ENCODE measurements at regions not wholly inside any gene's neighbourhood (a gene's known extent, or its start where the extent isn't known, plus 50 kb on each side); places are given as distances from the start of the nearest gene placed in this dataset.
"Not testable (repeated sequence)": the region's sequence is repeated elsewhere in the genome, so short reads cannot be mapped to it uniquely, and the experiment has no call there.

- no peak for DNase-seq (ENCODE audit: low read depth)
- no peak overlapping the region for H3K4me3 ChIP-seq (ENCODE audit: low read depth, low read length)
- in situ Hi-C loops (cut with HindIII; ENCODE audit: low sequenced_read_pairs), result no loop called here
- TF ChIP-seq CTCF (IDR thresholded peaks at IDR 0.05; ENCODE audit: low read depth, low read length, missing control alignments), result no peak
These were observed 781.1 kb upstream of the CITED2 start for GRCh38 chr6:140155451-140156126.

GRCh38 chr6:140153703-140154102 lies 779.3 kb upstream of the CITED2 start:
- TF ChIP-seq CTCF (IDR thresholded peaks at IDR 0.05; ENCODE audit: low read depth, low read length, missing control alignments), result no peak
- in situ Hi-C loops (cut with HindIII; ENCODE audit: low sequenced_read_pairs), result no loop called here
- no peak for DNase-seq (ENCODE audit: low read depth)
- H3K4me3 ChIP-seq (ENCODE audit: low read depth, low read length), result no peak overlapping the region

- DNase-seq (ENCODE audit: low read depth); in situ Hi-C loops (cut with HindIII; ENCODE audit: low sequenced_read_pairs); H3K4me3 ChIP-seq (ENCODE audit: low read depth, low read length): not testable (repeated sequence)
These were observed 773.7 kb upstream of the CITED2 start for GRCh38 chr6:140147825-140148814.

GRCh38 chr6:140140891-140141290 lies 766.4 kb upstream of the CITED2 start:
- no peak for DNase-seq (ENCODE audit: low read depth)
- TF ChIP-seq CTCF (IDR thresholded peaks at IDR 0.05; ENCODE audit: low read depth, low read length, missing control alignments), result no peak
- in situ Hi-C loops (cut with HindIII; ENCODE audit: low sequenced_read_pairs), result no loop called here
- no peak overlapping the region for H3K4me3 ChIP-seq (ENCODE audit: low read depth, low read length)

- H3K4me3 ChIP-seq (ENCODE audit: low read depth, low read length), result no peak overlapping the region
- in situ Hi-C loops (cut with HindIII; ENCODE audit: low sequenced_read_pairs), result no loop called here
- TF ChIP-seq CTCF (IDR thresholded peaks at IDR 0.05; ENCODE audit: low read depth, low read length, missing control alignments), result no peak
- DNase-seq (ENCODE audit: low read depth), result no peak
These were observed 764.0 kb upstream of the CITED2 start for GRCh38 chr6:140138311-140139010.

GRCh38 chr6:140134224-140134623 lies 759.8 kb upstream of the CITED2 start:
- in situ Hi-C loops (cut with HindIII; ENCODE audit: low sequenced_read_pairs), result no loop called here
- no peak for TF ChIP-seq CTCF (IDR thresholded peaks at IDR 0.05; ENCODE audit: low read depth, low read length, missing control alignments)
- no peak for DNase-seq (ENCODE audit: low read depth)
- H3K4me3 ChIP-seq (ENCODE audit: low read depth, low read length), result no peak overlapping the region
